Right lobe of liver (tissue), 6 donors: ENCODE measurements at regions not wholly inside any gene's neighbourhood (a gene's known extent, or its start where the extent isn't known, plus 50 kb on each side); places are given as distances from the start of the nearest gene placed in this dataset.
A peak's percentile ranks its signal among the peaks of the same experiment; 100 is the strongest.

Source experiments
- ATAC-seq, 4 donors: fragments of 200-7000 bp; cut with Tn5 transposase; one replicate each; pipeline ENCODE4 v1.9.1; 2020; ENCODE audit warnings: mild to moderate bottlenecking in 4 of 4, moderate library complexity in 4 of 4
- DNase-seq, 3 donors: peaks; one replicate each; pipeline ENCODE4 v3.0.0-alpha.2; 2020
- H3K27ac ChIP-seq, 3 donors: fragments of 200-600 bp; one replicate each; pipeline ENCODE4 v1.8.0; 2022
- H3K27me3 ChIP-seq, 2 donors: fragments of 200-600 bp; one replicate each; pipeline ENCODE4 v1.8.0; 2022
- H3K36me3 ChIP-seq, 4 donors: fragments of 200-600 bp; sonication (generic) in 1 of 4; one replicate each; pipeline versions ENCODE4 v1.5.1 to v1.8.0; 2017 to 2022; ENCODE audit warnings: control low read depth in 1 of 4
- H3K4me1 ChIP-seq, 4 donors: fragments of 200-600 bp; sonication (generic) in 1 of 4; one replicate each; pipeline versions ENCODE4 v1.5.1 to v1.8.0; 2017 to 2022; ENCODE audit warnings: control low read depth in 1 of 4
- H3K4me3 ChIP-seq, 3 donors: fragments of 200-600 bp; one replicate each; pipeline ENCODE4 v1.8.0; 2022
- H3K9me3 ChIP-seq, 4 donors: fragments of 200-600 bp; sonication (generic) in 1 of 4; one replicate each; pipeline versions ENCODE4 v1.5.1 to v1.8.0; 2017 to 2022; ENCODE audit warnings: control low read depth in 1 of 4
- POLR2A ChIP-seq: fragments of 450-650 bp; IDR thresholded peaks from one replicate; pipeline ENCODE4 v1.6.1; 2017; ENCODE audit warnings: antibody characterized with exemption, mild to moderate bottlenecking
- WGBS: methylation state at CpG from one replicate; pipeline ENCODE4 v1.1.6; 2018; ENCODE audit warnings: low coverage, low lambda C conversion rate; ENCODE audit not compliant: insufficient coverage; ENCODE audit errors: missing lambda C conversion rate; 5-methylcytosine and 5-hydroxymethylcytosine counted together
- intact Hi-C, 2 donors: fragments of 100-400 bp; cut with DNase I; formaldehyde crosslinking; loops; one replicate each; pipeline versions ENCODE4 v1.11.2 to v1.14.1; 2022
- TF ChIP-seq, protein P1 (sequence below), 4 donors: fragments of 200-600 bp in 3 of 4; fragments of 450-650 bp in 1 of 4; IDR thresholded peaks; one replicate each; pipeline versions ENCODE4 v1.5.1 to v1.8.0; 2016 to 2022; ENCODE audit warnings: antibody characterized with exemption in 4 of 4, mild to moderate bottlenecking in 2 of 4
- donor health status: DM: no; HTN: yes; CAD: no.
- donor health status: DM: no; HTN: no; CAD: no.
- donor health status: DM: no; HTN: no; CAD: no.
- donor health status: DM: no; HTN: yes; CAD: no.
- donor health status: DM: no; HTN: yes; CAD: no.

DNA sequence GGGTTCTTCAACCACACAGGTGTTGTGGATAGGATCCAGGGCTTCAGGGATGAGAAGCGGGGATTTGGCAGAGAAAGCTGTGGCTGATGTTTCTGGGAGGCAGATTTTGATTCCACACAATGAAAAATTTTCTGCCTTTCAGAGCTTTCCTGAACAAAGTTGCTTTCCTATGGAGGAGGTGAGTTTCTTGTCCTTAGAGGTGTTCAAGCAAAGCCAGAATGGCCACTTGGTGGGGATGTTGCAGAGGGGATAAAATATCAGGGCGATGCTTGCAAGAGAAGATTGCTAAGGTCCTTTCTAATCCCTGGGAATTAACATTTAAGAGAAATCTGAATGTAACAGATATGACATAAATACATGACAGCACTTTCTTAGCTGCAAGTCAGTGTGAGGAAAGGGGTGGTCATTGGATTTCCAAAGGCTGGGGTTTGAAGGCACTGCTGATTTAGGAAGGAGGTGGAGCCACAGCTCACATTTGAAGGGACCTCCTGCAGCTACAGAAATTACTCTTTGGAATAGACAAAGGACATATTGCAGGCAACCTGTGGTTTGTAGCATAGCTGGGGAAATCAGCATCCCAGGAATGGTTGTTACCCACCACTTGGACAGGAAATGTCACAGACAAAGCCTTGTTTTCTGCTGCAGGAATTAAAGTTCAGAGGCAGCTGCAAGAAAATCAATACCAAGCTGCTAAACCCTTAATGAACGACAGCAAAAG lies 271.1 kb upstream of the CHD6 start:
- TF ChIP-seq POLR2A = no peak
- TF ChIP-seq, protein P1, sequence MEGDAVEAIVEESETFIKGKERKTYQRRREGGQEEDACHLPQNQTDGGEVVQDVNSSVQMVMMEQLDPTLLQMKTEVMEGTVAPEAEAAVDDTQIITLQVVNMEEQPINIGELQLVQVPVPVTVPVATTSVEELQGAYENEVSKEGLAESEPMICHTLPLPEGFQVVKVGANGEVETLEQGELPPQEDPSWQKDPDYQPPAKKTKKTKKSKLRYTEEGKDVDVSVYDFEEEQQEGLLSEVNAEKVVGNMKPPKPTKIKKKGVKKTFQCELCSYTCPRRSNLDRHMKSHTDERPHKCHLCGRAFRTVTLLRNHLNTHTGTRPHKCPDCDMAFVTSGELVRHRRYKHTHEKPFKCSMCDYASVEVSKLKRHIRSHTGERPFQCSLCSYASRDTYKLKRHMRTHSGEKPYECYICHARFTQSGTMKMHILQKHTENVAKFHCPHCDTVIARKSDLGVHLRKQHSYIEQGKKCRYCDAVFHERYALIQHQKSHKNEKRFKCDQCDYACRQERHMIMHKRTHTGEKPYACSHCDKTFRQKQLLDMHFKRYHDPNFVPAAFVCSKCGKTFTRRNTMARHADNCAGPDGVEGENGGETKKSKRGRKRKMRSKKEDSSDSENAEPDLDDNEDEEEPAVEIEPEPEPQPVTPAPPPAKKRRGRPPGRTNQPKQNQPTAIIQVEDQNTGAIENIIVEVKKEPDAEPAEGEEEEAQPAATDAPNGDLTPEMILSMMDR (IDR thresholded peaks at IDR 0.05) = no peak
- intact Hi-C loops = no loop called here
- no peak for DNase-seq
- ATAC-seq = no peak
- Histone ChIP-seq H3K9me3 (no peaks in the 10 kb centered on the region), H3K27me3 (no peaks in the 10 kb centered on the region), H3K4me1 (no peaks in the 10 kb centered on the region), H3K27ac (no peak overlapping the region), H3K36me3 (no peaks in the 10 kb centered on the region), H3K4me3 (no peak overlapping the region)
- WGBS = 40% methylated on average over 2 of the region's 3 CpGs

DNA sequence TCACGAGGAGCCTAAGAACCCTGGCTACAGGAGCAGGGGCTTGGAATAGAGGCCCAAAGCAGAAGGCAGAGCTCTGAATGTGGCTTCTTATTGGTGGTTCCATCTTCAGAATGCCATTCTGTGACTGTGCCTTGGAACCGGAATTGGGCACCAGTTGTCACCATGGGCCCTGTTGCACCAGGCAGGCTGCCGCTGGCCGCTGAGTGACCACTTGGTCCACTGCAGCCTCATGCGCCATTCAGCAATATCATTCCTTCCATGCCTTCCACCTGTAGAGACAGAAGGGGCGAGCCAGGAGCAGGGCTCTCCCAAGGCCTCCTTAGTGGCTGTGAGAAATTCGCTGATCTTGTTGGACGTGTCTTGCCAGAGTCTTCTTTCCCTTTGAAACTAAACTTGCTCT lies 270.3 kb upstream of the CHD6 start:
- Histone ChIP-seq H3K4me3 (no peak overlapping the region), H3K9me3 (no peaks in the 10 kb centered on the region), H3K36me3 (no peaks in the 10 kb centered on the region), H3K27ac (no peak overlapping the region), H3K4me1 (no peaks in the 10 kb centered on the region), H3K27me3 (no peaks in the 10 kb centered on the region)
- no peak for DNase-seq
- 41% methylated on average over 3 of the region's 8 CpGs for WGBS
- peak in 1 of 4 donors; percentile 14 for ATAC-seq
- intact Hi-C loops = no loop called here
- TF ChIP-seq, protein P1 (IDR thresholded peaks at IDR 0.05) = no peak
- TF ChIP-seq POLR2A = no peak

DNA sequence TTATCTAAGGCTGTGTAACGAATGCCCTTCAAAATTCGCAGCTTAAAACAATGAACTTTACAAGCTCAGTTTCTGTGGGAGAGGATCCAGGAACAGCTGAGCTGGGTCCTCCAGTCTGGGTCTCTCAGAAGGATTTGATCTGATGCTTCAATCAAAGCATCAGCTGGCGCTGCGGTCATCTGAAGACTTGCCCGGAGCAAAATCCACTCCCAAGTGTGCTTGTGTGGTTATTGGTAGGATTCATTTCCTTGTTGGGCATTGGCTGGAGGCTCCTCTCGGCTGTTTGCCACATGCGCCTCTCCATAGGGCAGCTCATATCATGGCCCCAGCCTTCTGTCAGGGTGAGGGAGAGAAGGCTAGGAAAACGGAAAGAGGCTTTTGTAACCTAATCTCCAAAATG lies 269.3 kb upstream of the CHD6 start:
- 62% methylated on average over 7 of the region's 8 CpGs for WGBS
- no peaks in the 10 kb centered on the region for H3K36me3 ChIP-seq
- intact Hi-C loops = no loop called here
- no peaks in the 10 kb centered on the region for H3K27me3 ChIP-seq
- no peak overlapping the region for H3K27ac ChIP-seq
- H3K4me1 ChIP-seq = no peaks in the 10 kb centered on the region
- ATAC-seq = no peak
- DNase-seq = no peak
- TF ChIP-seq, protein P1 (IDR thresholded peaks at IDR 0.05) = no peak
- no peak for TF ChIP-seq POLR2A
- no peaks in the 10 kb centered on the region for H3K9me3 ChIP-seq
- no peak overlapping the region for H3K4me3 ChIP-seq

DNA sequence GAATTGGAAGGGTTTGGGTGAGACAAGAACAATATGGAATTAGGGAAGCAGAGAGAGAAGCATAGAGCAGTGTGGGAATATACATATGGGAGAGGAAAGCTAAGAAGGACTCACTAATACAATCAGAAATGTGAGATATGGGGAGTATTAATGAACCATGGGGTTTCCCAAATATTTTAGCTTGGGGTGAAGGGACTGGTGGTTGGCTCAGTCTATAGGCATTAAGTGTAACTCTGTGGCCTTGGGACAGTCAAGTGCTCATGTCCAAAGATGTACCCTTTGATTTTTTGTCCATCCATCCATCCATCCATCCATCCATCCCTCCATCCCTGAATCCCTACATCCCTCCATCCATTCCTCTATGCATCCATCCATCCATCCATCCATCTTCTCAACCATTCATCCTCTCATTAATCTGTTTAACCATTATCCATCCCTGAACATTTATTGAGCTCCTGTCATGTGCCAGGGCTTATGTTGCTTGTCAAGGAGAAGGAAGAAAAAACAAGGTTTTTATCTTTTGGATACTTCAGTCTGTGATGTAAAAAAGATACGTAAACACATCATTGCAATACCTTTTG lies 263.4 kb upstream of the CHD6 start:
- no peak for TF ChIP-seq POLR2A
- TF ChIP-seq, protein P1 (IDR thresholded peaks at IDR 0.05) = no peak
- no peaks in the 10 kb centered on the region for H3K9me3 ChIP-seq
- H3K36me3 ChIP-seq = no peaks in the 10 kb centered on the region
- 63% methylated on average over 1 of the region's 1 CpG for WGBS
- intact Hi-C loops = no loop called here
- no peak overlapping the region for H3K27ac ChIP-seq
- ATAC-seq (no peak), DNase-seq (no peak)
- no peak overlapping the region for H3K4me3 ChIP-seq
- H3K4me1 ChIP-seq = no peaks in the 10 kb centered on the region
- no peaks in the 10 kb centered on the region for H3K27me3 ChIP-seq
